Mesodermal cell (in vitro differentiated cells): ENCODE measurements at regions not wholly inside any gene's neighbourhood (a gene's known extent, or its start where the extent isn't known, plus 50 kb on each side); places are given as distances from the start of the nearest gene placed in this dataset.

ENCODE experiments used
- H3K27ac ChIP-seq: 2 replicates; pipeline ENCODE4 v1.7.0; 2013; ENCODE audit warnings: mild to moderate bottlenecking, low read depth, low read length, moderate library complexity; ENCODE audit not compliant: severe bottlenecking
- H3K36me3 ChIP-seq: 2 replicates; pipeline ENCODE4 v1.7.1; 2013; ENCODE audit warnings: mild to moderate bottlenecking, low read length, moderate library complexity; ENCODE audit not compliant: control insufficient read depth, insufficient read depth
- H3K4me1 ChIP-seq: one replicate; pipeline ENCODE4 v1.7.1; 2013; ENCODE audit warnings: mild to moderate bottlenecking, low read length; ENCODE audit not compliant: insufficient read depth, control insufficient read depth, poor library complexity, severe bottlenecking
- H3K4me3 ChIP-seq: 2 replicates; pipeline ENCODE4 v1.7.0; 2013; ENCODE audit warnings: low read length, control low read depth, mild to moderate bottlenecking; ENCODE audit not compliant: insufficient read depth, poor library complexity, severe bottlenecking; ENCODE audit errors: extremely low read depth
- H3K9me3 ChIP-seq: 2 replicates; pipeline ENCODE4 v1.7.1; 2013; ENCODE audit warnings: mild to moderate bottlenecking, low read length, moderate library complexity; ENCODE audit not compliant: control insufficient read depth
- WGBS, 2 experiments: methylation state at CpG; one replicate each; pipeline ENCODE4 v1.1.5; 2013; ENCODE audit warnings: missing lambda C conversion rate in 2 of 2; ENCODE audit not compliant: insufficient coverage in 2 of 2; 5-methylcytosine and 5-hydroxymethylcytosine counted together

DNA sequence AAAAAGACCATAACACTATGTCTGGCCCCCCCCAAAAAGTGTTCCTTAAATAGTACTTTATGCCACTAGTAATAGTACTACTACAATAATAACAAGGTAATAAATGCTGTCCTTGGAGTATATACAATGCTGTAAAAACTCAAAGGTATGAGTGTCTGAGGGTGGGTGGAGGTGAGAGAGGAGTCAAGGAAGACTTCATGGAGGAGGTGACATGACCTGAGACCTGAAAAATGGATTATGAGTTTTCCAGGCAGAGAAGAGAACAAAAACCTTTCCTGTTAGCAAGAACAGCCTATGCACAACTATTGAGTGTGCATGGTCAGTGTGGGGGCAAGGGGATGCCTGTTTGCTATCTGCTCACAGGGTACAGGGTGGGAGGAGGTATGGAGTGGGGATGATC is 290.2 kb upstream of the USP24 start:
- H3K27ac ChIP-seq: no peak overlapping the region
- no peak overlapping the region for H3K4me3 ChIP-seq
- no peaks in the 10 kb centered on the region for H3K4me1 ChIP-seq
- no peaks in the 10 kb centered on the region for H3K36me3 ChIP-seq
- no peaks in the 10 kb centered on the region for H3K9me3 ChIP-seq

DNA sequence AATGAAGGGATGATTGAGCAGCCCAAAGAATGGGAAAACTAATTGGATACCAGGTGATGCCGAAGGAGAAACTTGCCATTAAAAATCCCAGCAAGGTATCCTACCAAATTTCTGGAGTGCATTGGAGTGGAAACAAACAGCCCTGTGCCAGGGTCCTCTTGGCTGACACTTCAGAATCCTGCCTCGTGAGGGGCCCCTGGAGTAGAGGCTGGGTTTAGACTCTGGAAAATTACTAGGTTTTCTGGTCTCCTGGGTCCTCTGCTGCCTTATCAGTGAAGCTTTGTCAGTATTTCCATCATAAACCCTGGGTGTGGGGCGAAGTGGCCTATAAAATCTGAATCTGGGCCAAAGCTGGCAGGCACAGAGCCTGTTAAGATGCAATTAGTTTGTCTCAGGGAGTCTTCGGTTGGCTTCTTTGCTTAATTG is 289.2 kb upstream of the USP24 start:
- WGBS, 2 experiments: 93 to 97% methylated on average over 3 of the region's 4 CpGs
- Histone ChIP-seq H3K27ac (no peak overlapping the region), H3K4me1 (no peaks in the 10 kb centered on the region), H3K9me3 (no peaks in the 10 kb centered on the region), H3K36me3 (no peaks in the 10 kb centered on the region), H3K4me3 (no peak overlapping the region)

DNA sequence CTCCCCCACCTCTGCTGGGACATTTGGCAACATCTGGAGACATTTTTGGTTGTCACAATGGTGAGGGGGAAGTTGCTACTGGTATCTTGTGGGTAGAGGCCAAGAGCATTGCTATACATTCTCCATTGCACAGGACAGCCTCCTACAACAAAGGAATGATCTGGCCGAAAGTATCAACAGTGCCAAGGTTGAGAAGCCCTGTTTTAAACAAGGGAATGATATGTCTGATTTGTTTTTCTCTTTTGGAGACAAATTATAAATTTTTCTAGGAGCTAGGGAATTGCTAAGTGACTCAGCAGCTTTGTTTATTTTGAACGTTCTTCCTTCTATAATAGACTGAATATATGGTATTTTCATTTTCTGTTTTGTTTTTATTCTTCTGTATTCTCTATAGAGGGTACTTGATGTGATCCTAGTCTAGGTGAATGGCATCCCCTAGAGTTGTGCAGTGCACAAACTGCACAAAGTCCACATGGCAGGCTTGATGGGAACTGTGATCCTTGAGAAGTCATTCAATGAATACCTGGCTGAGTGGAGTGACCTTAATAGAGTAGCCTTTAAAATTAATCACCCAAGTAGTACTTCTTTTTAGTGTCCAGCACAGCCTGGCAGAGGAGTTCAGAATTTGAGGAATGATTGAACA is 288.6 kb upstream of the USP24 start:
- 63 to 80% methylated on average over 1 of the region's 2 CpGs for WGBS, 2 experiments
- Histone ChIP-seq H3K9me3 (no peaks in the 10 kb centered on the region), H3K36me3 (no peaks in the 10 kb centered on the region), H3K4me1 (no peaks in the 10 kb centered on the region), H3K27ac (no peak overlapping the region), H3K4me3 (no peak overlapping the region)

DNA sequence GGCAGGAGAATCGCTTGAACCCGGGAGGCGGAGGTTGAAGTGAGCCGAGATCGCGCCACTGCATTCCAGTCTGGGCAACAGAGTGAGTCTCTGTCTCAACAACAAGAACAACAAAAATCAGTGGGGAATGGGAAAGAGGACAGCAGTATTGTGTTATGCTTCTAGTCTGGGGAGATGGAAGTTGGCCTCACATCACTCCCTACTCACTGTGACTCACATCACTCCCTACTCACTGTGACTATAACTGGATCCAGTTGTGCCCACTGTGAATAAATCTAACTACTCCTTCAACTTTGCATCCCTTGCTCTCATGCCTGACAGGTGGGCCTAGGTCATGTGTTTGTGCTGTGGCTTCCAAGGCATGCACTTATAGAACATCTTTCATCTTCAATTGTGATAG is 285.4 kb upstream of the USP24 start:
- H3K4me3 ChIP-seq: no peak overlapping the region
- WGBS, 2 experiments: 90 to 95% methylated on average over 4 to 6 of the region's 6 CpGs
- H3K36me3 ChIP-seq: no peaks in the 10 kb centered on the region
- H3K4me1 ChIP-seq: no peaks in the 10 kb centered on the region
- no peaks in the 10 kb centered on the region for H3K9me3 ChIP-seq
- H3K27ac ChIP-seq: no peak overlapping the region

DNA sequence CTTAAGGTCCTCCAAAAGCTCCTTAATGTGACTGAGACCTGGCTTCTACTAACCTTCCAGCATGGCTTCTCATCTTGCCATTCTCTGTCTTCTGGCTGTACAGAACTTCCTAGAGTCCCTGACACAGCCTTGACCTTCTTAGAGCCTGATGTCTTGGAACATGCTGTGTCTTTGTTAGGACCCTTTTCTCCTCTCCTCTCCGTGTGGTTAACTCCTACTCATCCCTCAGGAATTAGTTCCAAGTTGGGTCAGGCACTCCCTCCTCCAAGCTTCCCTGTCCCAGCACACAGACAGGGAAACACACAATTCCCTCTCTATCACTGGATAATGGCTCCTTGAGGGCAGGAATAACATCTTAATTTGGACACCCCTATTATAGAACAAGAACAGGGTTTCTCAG is 275.4 kb upstream of the USP24 start:
- no peaks in the 10 kb centered on the region for H3K9me3 ChIP-seq
- H3K36me3 ChIP-seq: no peaks in the 10 kb centered on the region
- WGBS, 2 experiments: 40 to 50% methylated on average over 1 of the region's 1 CpG
- H3K4me1 ChIP-seq: peaks cover 5% of the 10 kb centered on the region
- no peak overlapping the region for H3K27ac ChIP-seq
- no peak overlapping the region for H3K4me3 ChIP-seq

DNA sequence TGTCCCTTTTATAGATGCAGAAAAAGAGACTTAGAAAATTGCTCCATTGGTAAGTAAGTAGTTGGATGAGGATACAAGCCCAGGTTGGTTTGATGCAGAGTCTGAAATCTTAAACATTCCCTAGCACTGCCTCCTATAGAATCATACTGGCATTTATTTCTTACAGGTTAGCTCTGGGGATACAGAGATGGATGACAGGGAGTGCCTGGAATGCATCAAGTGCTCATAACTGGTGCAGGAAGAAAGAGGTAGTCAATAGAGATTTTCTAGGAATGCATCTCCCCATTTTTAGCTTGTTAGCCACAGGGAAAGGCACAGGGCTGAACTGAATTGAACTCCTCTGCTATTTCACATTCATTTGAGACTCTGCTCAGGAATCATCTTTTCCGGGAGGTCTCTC is 269.0 kb upstream of the USP24 start:
- 91 to 100% methylated on average over 1 of the region's 1 CpG for WGBS, 2 experiments

DNA sequence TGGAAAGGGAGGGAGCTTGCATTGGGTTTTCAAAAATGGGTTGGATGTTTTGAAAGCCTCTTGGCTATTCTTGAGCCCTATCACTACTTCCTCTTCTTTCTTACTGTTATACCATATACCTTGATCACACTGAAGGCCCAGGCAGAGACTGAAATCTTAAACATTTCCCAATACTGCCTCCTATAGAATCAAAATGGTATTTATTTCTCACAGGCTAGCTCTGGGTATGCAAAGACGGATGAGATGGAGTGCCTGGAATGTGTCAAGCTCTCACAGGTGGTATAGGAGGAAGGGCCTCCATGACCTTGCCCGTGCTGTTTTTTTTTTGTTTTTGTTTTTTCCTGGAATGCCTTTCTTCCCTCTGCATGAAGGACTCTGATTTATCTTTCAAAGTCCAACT is 268.4 kb upstream of the USP24 start:
- H3K4me1 ChIP-seq: no peaks in the 10 kb centered on the region
- no CpG with 5 or more reads among the region's 2 CpGs for WGBS, 2 experiments

More for the DNA sequence above, 269.0 kb upstream of the USP24 start:
- H3K4me1 ChIP-seq: no peaks in the 10 kb centered on the region
- no peaks in the 10 kb centered on the region for H3K9me3 ChIP-seq
- no peak overlapping the region for H3K4me3 ChIP-seq
- H3K27ac ChIP-seq: no peak overlapping the region
- no peaks in the 10 kb centered on the region for H3K36me3 ChIP-seq

DNA sequence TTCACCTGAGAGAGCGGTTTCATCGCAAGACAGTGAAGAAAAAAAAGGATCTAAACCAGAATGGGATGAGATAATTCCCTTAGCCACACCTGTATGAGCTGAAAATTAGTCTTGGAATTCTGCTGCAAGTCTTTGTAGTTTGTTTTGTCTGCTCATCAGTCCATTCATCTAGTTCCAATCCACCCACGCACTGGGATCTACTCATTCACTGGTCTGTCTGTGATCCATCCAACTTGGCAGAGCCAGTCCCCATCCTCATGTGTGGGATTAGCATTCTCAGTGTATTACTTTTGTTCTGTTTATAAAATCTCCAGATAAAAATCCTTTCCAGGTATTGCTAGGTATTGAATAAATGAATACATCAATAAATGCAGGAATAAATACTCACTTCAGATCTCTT is 266.5 kb upstream of the USP24 start:
- Histone ChIP-seq H3K27ac (no peak overlapping the region), H3K4me3 (no peak overlapping the region), H3K9me3 (no peaks in the 10 kb centered on the region), H3K4me1 (no peaks in the 10 kb centered on the region), H3K36me3 (no peaks in the 10 kb centered on the region)
- WGBS, 2 experiments: 89 to 100% methylated on average over 2 of the region's 3 CpGs

More for the DNA sequence above, 268.4 kb upstream of the USP24 start:
- no peaks in the 10 kb centered on the region for H3K36me3 ChIP-seq
- H3K9me3 ChIP-seq: no peaks in the 10 kb centered on the region
- no peak overlapping the region for H3K4me3 ChIP-seq
- no peak overlapping the region for H3K27ac ChIP-seq

DNA sequence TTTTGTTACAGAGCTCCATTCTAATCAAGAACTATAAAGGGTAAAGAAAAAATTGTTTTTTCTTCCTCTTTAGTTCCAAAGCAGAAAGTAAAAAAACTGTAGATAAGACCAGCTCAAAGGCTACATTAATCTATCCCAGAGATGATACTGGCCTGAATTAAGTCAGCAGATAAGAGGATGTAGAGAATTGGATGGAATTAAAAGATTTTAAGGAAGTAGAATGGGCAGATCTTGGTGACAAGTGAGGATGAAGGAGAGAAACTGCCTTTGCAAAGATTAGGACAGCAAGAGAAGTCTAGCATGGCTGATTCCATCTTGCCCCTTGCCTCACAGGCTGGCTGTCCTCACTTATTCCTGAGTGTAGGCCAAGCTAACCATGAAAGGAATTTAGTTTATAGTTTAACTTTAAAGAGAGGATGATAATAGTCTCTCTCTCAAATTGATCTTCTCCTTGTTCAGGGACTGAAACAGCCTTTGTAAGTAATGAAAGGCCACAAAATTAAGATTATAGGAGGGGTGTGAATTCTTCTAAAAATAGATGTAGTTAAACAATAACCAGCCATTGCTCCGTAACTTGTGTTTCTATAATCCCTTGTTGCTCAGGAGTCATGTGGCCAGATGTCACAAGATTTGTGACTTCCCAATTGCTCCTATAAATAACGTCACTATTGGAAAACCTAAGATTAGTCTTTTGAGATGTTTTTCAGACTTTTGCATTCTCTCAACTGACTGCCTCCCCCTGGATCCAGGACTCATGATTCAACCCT is 265.0 kb upstream of the USP24 start:
- 80 to 100% methylated on average over 1 of the region's 2 CpGs for WGBS, 2 experiments
- H3K27ac ChIP-seq: no peak overlapping the region

DNA sequence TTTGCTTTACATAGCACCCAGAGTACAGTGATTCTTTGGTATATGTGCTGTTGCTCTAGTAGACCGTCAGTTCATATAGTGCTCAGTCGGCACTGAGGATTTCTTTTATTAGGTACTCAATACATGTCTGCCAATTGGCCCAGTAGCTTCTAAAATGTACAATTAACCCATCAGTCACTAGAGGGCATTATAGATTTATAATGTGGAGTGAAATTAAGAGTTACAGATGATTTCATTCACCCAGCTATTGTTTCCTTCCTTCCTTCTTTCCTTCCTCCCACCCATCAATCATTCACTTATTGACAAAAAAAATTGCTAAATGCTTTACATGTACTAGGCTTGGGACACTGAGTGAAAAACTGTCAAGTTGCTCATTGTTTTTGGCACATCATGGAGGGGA is 263.6 kb upstream of the USP24 start:
- Histone ChIP-seq H3K36me3 (no peaks in the 10 kb centered on the region), H3K4me3 (no peak overlapping the region), H3K9me3 (no peaks in the 10 kb centered on the region), H3K4me1 (no peaks in the 10 kb centered on the region), H3K27ac (no peak overlapping the region)
- no CpG with 5 or more reads among the region's 2 CpGs for whole genome bisulfite sequencing, 2 experiments

More for the DNA sequence above, 265.0 kb upstream of the USP24 start:
- Histone ChIP-seq H3K4me1 (no peaks in the 10 kb centered on the region), H3K36me3 (no peaks in the 10 kb centered on the region), H3K9me3 (no peaks in the 10 kb centered on the region), H3K4me3 (no peak overlapping the region)

DNA sequence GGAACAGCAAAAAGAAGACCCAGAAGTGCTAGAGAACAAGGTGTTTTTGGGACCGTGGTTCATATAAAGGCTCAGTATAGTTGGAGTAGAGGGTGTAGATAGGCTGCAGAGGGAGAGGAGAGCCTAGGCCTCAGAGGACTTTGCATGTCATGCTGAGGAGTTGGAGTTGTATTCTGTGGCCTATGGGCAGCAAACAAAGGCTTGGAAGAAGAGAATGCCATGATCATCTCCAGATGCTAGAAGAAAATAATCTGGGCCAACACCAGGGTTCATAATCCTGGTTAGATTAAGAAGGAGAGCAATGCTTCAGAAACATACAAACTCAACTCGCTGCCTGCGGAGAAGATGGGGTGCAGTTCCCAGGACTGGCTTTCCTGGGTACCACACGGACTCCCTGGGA is 262.8 kb upstream of the USP24 start:
- WGBS, 2 experiments: 94 to 97% methylated on average over 4 of the region's 4 CpGs
- H3K36me3 ChIP-seq: no peaks in the 10 kb centered on the region
- no peaks in the 10 kb centered on the region for H3K9me3 ChIP-seq
- H3K4me1 ChIP-seq: no peaks in the 10 kb centered on the region
- H3K27ac ChIP-seq: no peak overlapping the region
- H3K4me3 ChIP-seq: no peak overlapping the region
